GM21825 (cell line): ENCODE measurements at regions not wholly inside any gene's neighbourhood (a gene's known extent, or its start where the extent isn't known, plus 50 kb on each side); places are given as distances from the start of the nearest gene placed in this dataset.

Experiments used
- ATAC-seq: cut with Tn5 transposase; IDR thresholded peaks from one replicate; pipeline ENCODE4 v1.9.1; 2021; ENCODE audit warnings: mild to moderate bottlenecking, moderate library complexity; ENCODE audit not compliant: unreplicated experiment

DNA sequence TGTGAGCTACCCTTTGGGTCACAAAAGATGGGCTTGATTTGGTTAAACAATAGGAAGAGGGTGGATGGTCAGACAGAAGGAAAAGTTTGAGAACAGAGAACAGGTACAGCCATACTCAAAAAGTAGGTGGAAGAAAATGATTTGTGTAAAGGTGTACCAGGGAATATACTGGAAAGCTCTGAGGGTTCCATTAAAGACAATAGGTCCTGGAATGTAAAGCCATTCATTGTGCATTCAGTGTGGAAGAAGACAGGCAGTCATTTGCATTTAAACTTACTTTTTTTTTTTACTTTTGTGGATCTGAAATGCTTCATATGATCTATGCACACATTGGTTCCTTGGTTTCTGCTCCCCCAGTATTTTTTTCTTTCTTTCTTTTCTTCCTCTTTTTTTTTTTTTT lies 581.4 kb upstream of the PIK3C3 start:
- ATAC-seq, result no peak

DNA sequence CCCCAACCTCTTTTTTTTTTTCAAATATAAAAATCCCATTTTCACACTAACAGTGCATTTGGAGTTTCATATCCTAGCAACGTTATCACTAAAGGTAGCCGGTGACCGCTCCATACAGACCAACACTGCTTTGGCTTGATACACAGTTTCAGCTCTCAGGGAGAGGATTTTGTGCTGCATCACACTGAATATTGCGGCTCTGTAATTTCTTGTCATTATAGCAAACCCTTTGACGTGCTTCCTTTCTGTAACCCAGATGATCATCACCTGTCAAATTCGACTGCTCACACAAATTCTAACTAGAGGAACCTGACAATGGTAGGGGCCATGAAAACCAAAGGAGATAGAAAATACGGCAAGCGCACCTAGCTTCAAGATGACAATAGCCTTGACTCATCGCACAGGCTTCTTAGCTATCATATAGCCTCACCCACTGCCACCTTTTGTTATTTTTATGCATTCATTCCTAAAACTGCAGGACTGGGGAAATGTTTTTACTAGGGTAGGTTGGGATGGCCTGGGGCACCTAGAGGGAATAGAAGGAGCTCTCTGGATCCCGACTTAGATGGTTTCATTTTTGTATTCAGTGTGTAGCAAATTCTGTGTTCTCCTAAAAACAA lies 582.9 kb upstream of the PIK3C3 start:
- no peak for ATAC-seq

DNA sequence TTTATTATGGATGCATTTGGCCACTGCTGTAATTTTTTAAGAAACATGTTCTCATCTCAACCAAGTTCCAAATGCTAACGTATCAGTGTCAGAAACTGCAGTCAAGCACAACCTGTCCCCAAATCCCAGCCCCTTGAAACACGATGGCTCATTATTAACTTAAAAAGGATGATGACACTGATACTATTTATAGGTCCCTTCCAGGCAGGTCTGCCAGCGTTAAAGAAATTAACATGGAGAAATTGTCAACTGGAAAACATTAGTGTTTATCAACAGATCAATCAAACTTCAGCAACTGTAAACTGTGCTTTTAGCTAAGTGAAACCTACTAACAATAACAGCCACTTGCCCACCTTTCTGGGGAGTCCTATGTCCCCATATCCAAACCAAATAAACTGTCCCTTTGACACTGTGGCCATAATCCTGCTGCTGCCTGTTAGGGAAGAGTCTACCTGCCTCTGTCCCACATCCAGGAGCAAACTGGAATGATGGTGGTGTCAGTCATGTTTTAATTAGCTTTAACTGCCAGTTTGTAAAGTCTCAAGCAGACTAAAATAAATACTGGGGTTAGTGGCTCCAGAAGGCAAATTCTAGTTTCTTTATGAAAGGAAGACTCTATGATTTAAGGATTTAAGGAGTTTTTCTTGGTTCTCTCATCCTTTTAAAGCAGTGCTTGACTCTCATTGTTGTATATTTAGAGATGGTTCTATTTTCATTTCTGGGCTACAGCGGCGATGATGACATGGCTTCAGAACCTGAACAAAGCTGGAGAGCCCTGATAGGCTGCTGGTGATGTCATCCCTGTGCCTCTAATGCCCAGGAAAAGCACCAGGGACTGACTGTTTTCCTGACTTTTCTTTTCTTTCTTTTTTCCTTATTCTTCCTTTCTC lies 583.6 kb upstream of the PIK3C3 start:
- no peak for ATAC-seq

DNA sequence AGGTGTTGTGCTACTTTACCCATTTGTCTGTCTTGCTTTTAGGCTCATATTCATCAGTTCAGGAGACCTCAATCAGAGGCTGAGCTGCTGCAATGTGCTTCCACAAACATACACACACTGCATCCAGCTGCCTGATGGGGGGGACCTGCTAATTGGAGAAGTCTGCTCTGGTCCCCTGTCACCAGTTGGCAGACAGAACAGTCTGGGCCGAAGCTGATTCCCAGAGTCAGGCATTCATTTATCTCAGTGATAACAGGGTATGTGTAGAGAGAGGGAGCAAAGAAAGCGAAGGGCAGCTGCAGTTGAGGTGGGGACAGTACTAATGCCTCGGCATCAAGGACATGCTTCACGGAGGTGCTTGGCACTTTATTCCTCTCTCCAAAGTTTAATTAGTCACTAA lies 584.3 kb upstream of the PIK3C3 start:
- no peak for ATAC-seq

DNA sequence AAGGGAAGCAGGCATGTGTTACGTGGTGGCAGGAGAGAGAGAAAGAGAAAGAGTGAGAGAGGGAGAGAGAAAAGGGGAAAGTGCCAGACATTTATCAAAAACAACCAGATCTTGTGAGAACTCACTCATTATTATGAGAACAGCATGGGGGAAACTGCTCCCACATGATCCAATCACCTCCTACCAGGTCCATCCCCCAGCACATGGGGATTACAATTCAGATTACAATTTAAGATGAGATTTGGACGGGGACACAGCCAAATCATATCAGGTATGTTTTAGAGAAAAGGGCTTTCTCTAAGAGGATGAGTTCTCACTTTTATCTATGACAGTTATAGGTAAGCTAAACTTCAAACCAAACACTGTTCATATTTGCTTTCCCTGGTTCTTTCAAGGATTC lies 597.3 kb upstream of the PIK3C3 start:
- no peak for ATAC-seq

DNA sequence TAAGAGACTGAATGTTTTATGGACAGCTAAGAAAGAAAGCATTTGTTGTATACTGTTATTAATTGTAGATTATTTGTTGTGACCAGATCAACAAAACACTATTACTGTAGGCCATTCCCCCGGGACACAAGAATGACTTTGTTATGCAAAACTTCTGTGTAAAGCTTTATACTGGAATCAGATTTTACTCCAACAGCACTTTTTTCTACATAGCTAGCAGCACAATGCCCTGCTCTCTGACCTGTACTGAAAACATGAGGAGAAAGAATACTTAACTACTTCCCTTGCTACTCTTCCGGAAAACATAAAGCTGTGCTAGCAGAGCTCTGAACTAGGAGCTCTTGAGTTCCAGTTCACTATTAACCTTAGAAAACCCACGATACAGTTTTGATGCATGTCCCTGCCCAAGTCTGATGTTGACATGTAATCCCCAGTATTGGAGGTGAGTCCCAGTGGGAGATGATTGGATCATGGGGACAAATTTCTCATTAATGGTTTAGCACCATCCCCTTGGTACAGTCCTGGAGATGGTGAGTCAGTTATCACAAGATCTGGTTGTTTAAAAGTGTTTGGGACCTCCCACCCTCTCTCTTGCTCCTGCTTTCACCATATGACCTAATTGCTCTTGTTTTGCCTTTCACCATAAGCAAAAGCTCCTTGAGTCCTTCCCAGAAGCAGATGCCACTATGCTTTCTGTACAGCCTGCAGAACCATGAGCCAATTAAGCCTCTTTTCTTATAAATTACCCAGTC lies 601.1 kb upstream of the PIK3C3 start:
- ATAC-seq, result no peak

DNA sequence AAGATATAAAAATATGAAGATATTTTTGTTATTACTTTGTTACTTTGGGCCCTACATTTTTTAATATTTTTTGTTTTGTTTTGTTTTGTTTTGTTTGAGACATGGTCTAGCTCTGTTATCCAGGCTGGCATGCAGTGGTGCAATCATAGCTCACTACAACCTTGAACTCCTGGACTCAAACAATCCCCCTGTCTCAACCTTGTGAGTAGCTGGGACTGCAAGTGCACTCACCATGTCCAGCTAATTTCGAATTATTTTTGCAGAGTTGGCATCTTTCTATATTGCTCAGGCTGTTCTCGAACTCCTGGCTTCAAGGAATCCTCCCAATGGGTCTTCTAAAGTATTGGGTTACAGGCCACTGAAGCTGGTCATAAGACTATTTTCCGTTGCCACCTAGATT lies 603.6 kb upstream of the PIK3C3 start:
- no peak for ATAC-seq

DNA sequence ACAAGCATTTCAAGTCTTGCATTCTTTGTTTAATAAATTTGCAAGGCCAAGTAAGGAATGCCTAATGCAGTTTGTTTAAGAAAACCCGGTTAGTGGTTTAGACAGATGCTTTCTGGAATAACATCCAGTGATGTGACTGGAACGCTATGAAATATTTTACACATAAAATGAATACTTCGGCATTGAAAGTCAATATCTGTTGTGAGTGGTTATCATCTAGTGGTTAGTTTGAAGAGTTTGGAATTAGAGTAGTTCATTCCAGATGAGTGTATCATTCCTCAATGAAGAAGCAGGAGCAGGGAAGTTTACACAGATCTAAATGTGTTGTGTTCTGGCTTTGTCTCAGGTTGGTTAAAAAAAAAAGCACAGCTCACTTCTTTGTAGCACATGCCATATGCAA lies 608.0 kb upstream of the PIK3C3 start:
- ATAC-seq, result no peak

DNA sequence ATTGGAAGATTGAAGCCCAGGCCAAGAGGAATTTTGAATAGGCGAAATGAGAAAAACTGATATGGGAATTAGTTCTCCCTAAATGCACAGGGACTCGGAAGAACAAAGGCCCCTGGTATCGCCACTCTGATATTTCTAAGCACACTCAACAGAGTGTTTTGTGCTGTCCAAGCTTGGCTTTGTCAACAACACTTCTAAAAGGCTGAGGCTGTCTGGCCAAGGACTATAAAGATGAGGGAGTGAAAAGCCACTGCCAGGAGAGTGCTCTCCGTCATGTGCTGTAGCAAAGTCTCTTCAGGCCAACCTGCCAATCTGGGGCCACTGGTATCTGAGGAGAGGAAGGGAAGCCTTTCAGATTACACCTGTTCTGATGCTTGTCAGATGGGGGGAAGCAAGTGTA lies 611.2 kb upstream of the PIK3C3 start:
- ATAC-seq, result no peak

DNA sequence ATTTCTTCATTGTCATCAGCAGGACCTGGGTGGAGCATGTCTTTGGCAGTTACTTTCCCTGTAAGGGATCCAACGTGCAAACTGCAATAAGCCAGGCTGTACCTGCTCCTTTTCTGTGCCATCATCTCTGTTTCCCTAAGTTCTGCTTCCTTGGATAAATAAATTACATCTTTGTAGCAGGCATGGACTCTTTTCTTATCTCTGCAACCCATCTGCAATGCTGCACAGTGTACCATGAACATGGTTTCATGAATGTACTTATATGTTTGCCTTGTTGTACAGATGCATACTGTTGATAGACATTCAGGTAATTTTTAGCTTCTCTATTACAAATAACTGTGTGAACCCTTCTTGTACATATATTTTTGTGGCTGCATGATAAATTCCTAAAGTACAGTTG lies 616.7 kb upstream of the PIK3C3 start:
- no peak for ATAC-seq

DNA sequence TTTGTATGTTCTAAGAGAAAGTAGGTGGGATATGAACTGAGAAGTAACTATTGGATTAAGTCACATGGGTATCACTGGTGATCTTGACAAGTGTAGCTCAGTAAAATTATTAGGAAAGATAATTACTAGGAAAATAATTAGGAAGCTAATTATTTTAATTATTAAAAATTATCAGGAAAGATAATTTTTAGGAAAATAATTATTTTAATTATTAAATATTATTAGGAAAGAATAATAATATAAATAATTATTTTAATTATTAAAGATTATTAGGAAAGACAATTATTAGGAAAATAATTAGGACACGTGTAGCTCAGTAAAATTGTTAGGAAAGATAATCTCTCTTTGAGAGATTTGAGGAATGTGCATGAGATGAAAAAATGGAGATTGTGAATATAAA lies 623.4 kb upstream of the PIK3C3 start:
- no peak for ATAC-seq

DNA sequence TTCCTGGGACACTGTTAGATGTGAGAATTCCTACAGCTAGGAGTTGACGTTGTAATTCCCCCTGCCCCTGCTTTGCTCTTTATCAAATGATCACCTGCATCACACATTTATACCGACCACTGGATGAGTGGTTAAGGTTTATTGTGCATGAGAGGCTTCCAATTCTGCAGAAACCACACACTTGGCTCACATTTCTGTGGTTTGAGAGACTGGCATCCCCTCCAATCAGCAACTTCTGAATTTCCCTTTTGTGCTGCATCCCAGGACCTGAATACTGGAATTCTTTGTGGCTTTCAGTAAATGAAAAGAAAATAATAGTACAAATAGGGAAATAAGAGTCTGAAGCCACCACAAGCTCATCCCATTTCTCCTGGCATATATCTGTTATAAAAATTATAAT lies 628.7 kb upstream of the PIK3C3 start:
- no peak for ATAC-seq

DNA sequence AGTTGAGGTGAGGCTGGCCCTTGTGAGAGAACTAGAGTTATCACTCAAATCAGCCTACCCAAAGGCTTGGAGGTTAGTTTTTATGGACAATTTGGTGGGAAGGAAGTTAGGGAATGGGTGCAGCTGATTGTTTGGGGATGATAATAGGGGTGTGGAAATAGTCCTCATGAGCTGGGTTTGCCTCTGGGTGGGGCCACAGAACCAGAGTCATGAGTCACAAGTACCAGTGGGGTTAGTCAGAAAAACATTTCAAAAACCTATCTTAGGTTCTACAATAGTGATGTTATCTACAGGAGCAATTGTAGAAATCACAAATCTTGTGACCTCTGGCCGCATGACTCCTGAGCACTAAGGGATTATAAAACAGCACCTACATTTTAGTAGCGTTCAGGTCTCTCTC lies 630.1 kb upstream of the PIK3C3 start:
- ATAC-seq, result no peak

DNA sequence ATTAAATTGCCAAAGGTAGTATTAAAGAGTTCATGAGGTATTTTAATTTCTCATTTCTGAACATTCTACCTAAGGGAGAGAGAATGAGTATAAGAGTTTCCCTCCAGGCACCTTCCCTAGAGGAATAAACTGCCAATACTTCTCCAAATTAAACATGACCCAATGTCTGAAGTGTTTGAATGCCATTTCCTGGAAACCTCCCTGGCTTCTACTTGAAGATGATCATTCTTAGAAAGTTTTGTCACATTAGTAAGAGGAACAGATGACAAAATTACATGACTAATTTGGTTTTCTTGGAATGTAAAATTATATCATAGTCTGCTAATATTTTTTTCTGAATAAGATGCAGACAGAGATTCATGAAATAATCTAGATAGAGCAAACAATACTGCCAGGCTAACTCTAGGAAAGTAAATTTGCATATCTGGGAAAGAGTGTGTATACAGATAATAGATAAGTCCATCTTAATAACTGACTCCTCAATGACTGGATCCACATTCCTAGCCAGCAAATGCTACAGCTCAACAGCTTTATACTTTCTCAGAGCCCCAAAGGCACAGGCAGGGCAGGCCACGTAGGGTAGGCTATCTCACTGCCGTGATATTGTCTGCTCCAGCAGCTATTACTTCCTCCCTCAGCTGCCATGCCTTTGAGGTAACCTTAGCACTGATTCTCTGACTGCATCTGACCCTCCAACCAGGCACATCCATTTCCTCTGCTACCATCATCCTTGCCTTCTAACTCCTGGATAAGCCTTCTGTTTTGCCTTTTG lies 630.8 kb upstream of the PIK3C3 start:
- no peak for ATAC-seq

DNA sequence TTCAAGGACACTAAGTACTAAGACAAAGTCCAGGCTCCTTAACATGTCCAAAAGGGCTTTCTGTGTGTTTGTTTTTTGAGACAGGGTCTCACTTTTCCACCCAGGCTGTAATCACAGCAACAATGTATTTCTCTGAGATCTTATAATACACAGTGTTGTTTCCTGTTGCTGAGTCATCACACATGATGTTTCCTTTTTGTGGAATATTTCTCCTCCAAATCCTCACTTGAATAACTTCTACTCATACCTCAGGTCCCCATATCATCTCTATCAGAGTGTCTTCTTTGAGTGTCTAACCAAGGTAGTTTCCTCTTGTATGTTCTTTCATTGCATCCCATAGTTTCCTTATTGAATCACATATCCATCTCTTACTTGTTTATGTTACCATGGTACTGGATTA lies 632.0 kb upstream of the PIK3C3 start:
- ATAC-seq, result no peak

DNA sequence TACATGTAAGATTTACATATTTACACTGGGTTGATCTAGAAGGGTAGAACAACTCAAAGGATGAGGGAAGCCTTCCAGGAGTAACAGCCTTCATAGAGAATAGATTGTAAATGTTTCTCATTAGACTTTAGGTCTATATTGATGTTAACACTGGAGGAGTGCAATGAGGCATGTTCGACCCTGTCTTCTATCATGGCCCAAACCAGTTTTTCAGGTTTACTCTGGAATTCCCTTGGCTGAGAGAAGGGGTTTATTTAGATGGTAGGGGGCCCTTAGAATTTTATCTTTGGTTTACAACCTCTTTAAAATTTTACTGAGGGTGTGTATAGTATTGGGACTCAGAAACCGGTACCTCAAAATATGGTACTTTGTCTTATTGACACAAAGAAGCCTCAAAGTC lies 634.9 kb upstream of the PIK3C3 start:
- no peak for ATAC-seq

DNA sequence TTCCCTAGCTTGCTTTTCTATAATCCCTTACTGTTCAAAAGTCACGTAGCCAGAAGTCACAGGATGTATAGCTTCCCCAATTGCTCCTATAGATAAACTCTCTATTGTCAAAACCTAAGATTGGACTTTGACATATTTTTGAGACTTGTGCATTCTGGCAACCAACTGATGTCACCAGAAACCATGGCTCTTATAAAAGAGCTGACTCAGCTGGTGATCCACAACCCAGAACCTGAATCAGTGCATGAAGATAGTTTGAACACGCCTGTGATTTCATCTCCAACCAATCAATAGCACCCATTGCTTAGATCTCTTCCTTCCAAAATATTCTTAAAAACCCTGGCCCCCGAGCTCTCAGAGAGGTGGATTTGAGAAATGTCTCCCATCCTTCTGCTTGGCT lies 639.9 kb upstream of the PIK3C3 start:
- ATAC-seq, result no peak

DNA sequence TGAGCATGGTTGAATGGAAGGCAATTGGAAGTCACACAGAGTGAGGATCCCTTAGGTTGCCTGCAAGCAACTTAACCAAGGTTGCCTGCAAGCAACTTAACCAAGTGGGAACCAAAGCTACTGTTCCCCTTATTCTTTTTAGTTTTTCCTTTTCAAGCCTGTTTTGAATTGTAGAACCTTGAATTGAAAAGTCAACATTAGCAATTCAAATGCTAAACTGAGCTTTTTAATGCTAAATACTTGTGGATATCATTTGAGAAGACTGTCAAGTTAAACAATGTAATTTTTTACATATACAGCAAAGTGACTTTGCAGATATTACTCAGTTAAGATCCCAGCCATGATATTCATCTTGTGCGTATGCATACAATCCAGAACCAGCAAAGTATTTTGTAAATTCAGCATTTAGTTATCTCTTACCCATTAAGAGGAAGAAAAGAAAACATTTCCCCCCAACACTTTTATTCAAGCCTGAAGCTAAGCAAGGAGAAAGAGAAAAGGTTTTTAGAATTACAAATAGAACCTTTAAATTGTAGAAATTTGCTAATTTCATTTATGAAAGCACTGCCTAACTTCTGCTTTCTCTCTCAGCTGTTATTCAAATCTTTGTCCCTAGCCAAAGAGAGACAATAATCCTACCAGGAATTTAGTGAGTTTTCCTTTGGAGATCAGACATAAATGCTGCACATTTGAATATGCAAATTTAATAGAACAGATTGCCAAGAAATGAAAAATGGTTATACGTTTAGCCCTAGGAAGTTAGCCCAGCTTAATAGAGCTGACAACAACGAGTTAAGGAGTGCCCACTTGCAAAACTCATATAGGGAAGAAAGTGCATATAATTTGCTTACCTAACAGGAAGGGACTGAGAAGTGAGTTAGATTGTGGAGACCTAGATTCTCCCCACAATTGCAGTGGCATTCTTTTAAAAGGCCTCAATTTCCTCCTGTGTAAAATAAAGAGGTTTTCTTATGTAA lies 643.2 kb upstream of the PIK3C3 start:
- no peak for ATAC-seq

DNA sequence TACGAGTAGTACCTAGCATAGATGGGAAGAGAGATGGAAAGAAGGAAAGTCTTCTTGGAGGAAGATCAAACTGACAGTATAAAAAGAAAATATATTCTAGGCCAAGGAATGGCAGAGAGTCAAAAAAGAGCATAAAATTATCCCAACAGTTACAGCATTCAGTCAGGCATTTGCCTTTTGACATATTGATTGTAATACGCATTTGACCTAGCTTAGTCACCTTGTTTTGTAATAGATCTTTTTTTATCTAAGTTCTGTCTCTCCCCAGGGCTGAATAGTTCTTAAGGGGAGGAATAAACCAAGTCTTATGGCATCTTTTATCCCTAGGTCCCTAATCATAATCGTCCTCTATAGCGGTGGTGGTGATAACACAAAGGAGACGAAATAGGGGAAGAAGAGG lies 657.3 kb upstream of the PIK3C3 start:
- ATAC-seq, result no peak

DNA sequence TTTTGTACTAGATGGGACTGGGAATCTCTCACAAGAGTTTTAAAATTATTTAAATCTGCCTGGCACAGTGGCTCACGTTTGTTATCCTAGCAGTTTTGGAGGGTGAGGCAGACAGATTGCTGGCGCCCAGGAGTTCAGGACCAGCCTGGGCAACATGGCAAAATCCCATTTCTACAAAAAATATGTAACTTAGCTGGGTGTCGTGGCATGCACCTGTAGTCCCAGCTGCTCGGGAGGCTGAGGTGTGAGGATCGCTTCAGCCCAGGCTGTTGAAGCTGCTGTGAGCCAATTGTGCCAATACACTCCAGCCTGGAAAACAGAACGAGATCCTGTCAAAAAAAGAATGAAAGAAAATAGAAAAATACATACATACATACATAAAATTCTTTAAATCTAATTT lies 685.7 kb upstream of the PIK3C3 start:
- ATAC-seq, result no peak
